Superior temporal gyrus (tissue), 1 donor: ENCODE measurements at regions not wholly inside any gene's neighbourhood (a gene's known extent, or its start where the extent isn't known, plus 50 kb on each side); places are given as distances from the start of the nearest gene placed in this dataset.
A peak's percentile ranks its signal among the peaks of the same experiment; 100 is the strongest.
"Not testable (repeated sequence)": the region's sequence is repeated elsewhere in the genome, so short reads cannot be mapped to it uniquely, and the experiment has no call there.

Experiments used
- DNase-seq: peaks from one replicate; pipeline ENCODE4 v3.0.0-alpha.2; 2016; ENCODE audit errors: extremely low spot score

GRCh38 chr9:74333384-74334032 is 163.6 kb upstream of the RORB start:
- peak; percentile 31 for DNase-seq

GRCh38 chr9:74334271-74334670 is 162.9 kb upstream of the RORB start:
- no peak for DNase-seq

- DNase-seq: no peak
Observed at GRCh38 chr9:74336161-74336560, 161.0 kb upstream of the RORB start.

- no peak for DNase-seq
Observed at GRCh38 chr9:74348777-74349176, 148.4 kb upstream of the RORB start.

- DNase-seq: no peak
Observed at GRCh38 chr9:74355107-74355506, 142.0 kb upstream of the RORB start.

- peak; percentile 44 for DNase-seq
Observed at GRCh38 chr9:74357577-74357976, 139.6 kb upstream of the RORB start.

GRCh38 chr9:74358959-74359358 is 138.2 kb upstream of the RORB start:
- peak; percentile 43 for DNase-seq

- DNase-seq: no peak
Observed at GRCh38 chr9:74361508-74361907, 135.6 kb upstream of the RORB start.

- DNase-seq: no peak
Observed at GRCh38 chr9:74362423-74362822, 134.7 kb upstream of the RORB start.

- no peak for DNase-seq
Observed at GRCh38 chr9:74366111-74366510, 131.0 kb upstream of the RORB start.

- no peak for DNase-seq
Observed at GRCh38 chr9:74369844-74370243, 127.3 kb upstream of the RORB start.

GRCh38 chr9:74373348-74373747 is 123.8 kb upstream of the RORB start:
- no peak for DNase-seq

GRCh38 chr9:74379718-74380117 is 117.4 kb upstream of the RORB start:
- DNase-seq: peak; percentile 31

GRCh38 chr9:74391816-74392215 is 105.3 kb upstream of the RORB start:
- no peak for DNase-seq

- no peak for DNase-seq
Observed at GRCh38 chr9:74403581-74403980, 93.6 kb upstream of the RORB start.

- DNase-seq: no peak
Observed at GRCh38 chr9:74404620-74405019, 92.5 kb upstream of the RORB start.

GRCh38 chr9:74407166-74407565 is 90.0 kb upstream of the RORB start:
- DNase-seq: no peak

- DNase-seq: no peak
Observed at GRCh38 chr9:74412236-74412979, 84.7 kb upstream of the RORB start.

- no peak for DNase-seq
Observed at GRCh38 chr9:74413876-74414275, 83.3 kb upstream of the RORB start.

- no peak for DNase-seq
Observed at GRCh38 chr9:74414325-74414724, 82.8 kb upstream of the RORB start.

- no peak for DNase-seq
Observed at GRCh38 chr9:74415995-74416394, 81.1 kb upstream of the RORB start.

- not testable (repeated sequence) for DNase-seq
Observed at GRCh38 chr9:74424488-74424887, 72.6 kb upstream of the RORB start.

GRCh38 chr9:74431467-74431866 is 65.7 kb upstream of the RORB start:
- no peak for DNase-seq
